DND-41 (cell line): ENCODE measurements at regions not wholly inside any gene's neighbourhood (a gene's known extent, or its start where the extent isn't known, plus 50 kb on each side); places are given as distances from the start of the nearest gene placed in this dataset.

Source experiments
- CTCF ChIP-seq: IDR thresholded peaks from 2 replicates; pipeline ENCODE4 v1.5.1; 2012; ENCODE audit warnings: borderline replicate concordance, low read length, moderate library complexity, mild to moderate bottlenecking; ENCODE audit not compliant: poor library complexity, severe bottlenecking; ENCODE audit errors: extremely low read depth
- EZH2 ChIP-seq: IDR thresholded peaks from 3 replicates; pipeline ENCODE4 v1.6.1; 2012; ENCODE audit warnings: borderline replicate concordance, low read depth, mild to moderate bottlenecking, moderate library complexity, low read length, inconsistent platforms; ENCODE audit not compliant: severe bottlenecking

DNA sequence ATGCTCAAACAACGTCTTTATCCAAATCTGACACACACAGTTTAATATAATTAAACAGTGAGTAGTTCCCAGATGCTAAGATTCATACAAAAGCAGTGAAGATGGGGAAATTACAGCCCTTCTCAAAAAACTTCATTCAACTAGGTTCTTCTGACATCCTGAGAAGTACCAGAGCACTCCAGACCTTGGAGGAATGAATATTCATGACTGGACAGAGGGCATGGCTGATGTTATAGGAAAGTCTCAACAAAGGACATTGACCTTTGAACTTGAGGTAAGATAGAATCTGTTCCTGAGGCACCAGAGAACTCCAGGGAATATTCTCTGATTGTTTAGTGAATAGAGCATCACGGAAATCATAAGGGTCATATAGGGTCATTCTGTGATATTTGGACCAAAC, 106.4 kb upstream of the SLC5A12 start:
- TF ChIP-seq CTCF = no peak
- no peak for TF ChIP-seq EZH2
